GM23338 (cell line): ENCODE measurements at regions not wholly inside any gene's neighbourhood (a gene's known extent, or its start where the extent isn't known, plus 50 kb on each side); places are given as distances from the start of the nearest gene placed in this dataset.

Experiments used
- CREB1 ChIP-seq: fragments of 250-450 bp; sonication (Bioruptor Pico); IDR thresholded peaks from 2 replicates; pipeline ENCODE4 v1.5.0; 2020; ENCODE audit warnings: low read depth, mild to moderate bottlenecking, moderate library complexity
- EZH2 ChIP-seq: fragments of 200-600 bp; sonication (generic); IDR thresholded peaks from one replicate; pipeline ENCODE4 v1.8.0; 2017; ENCODE audit warnings: antibody characterized with exemption, mild to moderate bottlenecking, low read depth; ENCODE audit not compliant: unreplicated experiment
- EZH2phosphoT487 ChIP-seq: fragments of 200-600 bp; sonication (generic); IDR thresholded peaks from one replicate; pipeline ENCODE4 v1.8.1; 2018; ENCODE audit warnings: antibody characterized with exemption; ENCODE audit not compliant: unreplicated experiment
- JUNB ChIP-seq: IDR thresholded peaks from one replicate; pipeline ENCODE4 v1.6.1; 2016; ENCODE audit warnings: antibody characterized with exemption; ENCODE audit not compliant: unreplicated experiment
- POLR2AphosphoS5 ChIP-seq: IDR thresholded peaks from 2 replicates; pipeline ENCODE4 v1.6.1; 2016; ENCODE audit warnings: antibody characterized with exemption, low read depth
- REST ChIP-seq: IDR thresholded peaks from one replicate; pipeline ENCODE4 v1.6.1; 2018; ENCODE audit warnings: antibody characterized with exemption; ENCODE audit not compliant: unreplicated experiment
- STAT1 ChIP-seq: IDR thresholded peaks from one replicate; pipeline ENCODE4 v1.6.1; 2016; ENCODE audit warnings: antibody characterized with exemption; ENCODE audit not compliant: unreplicated experiment
- ZNF331 ChIP-seq: fragments of 250-450 bp; sonication (Bioruptor Pico); IDR thresholded peaks from 2 replicates; pipeline ENCODE4 v1.5.0; 2020; ENCODE audit warnings: low read depth, mild to moderate bottlenecking, moderate library complexity
- TF ChIP-seq, protein P1 (sequence below), 2 experiments: fragments of 200-600 bp in 1 of 2; sonication (generic) in 1 of 2; conservative IDR thresholded peaks; 2 replicates each; pipeline versions ENCODE4 v1.5.1 to v1.6.1; 2016 to 2017; ENCODE audit warnings: antibody characterized with exemption in 2 of 2, low read depth in 2 of 2, mild to moderate bottlenecking in 2 of 2, moderate library complexity in 1 of 2
- TF ChIP-seq, protein P2 (sequence below): IDR thresholded peaks from 2 replicates; pipeline ENCODE4 v1.6.1; 2016; ENCODE audit warnings: antibody characterized with exemption

DNA sequence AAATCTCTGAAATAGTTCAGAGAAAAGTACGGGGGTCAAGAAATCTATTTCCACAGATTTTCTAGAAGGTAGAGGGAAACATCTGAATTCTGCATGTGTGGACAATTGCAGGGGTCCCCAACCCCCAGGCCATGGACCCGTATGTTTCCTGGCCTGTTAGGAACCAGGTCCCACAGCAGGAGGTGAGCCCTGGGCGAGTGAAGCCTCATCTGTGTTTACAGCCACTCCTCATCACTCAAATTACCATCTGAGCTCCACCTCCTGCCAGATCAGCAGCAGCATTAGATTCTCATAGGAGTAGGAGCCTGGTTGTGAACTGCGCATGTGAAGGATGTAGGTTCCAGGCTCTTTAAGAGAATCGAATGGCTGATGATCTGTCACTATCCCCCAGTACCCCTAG is 200.5 kb upstream of the EDIL3 start:
- TF ChIP-seq, protein P1, sequence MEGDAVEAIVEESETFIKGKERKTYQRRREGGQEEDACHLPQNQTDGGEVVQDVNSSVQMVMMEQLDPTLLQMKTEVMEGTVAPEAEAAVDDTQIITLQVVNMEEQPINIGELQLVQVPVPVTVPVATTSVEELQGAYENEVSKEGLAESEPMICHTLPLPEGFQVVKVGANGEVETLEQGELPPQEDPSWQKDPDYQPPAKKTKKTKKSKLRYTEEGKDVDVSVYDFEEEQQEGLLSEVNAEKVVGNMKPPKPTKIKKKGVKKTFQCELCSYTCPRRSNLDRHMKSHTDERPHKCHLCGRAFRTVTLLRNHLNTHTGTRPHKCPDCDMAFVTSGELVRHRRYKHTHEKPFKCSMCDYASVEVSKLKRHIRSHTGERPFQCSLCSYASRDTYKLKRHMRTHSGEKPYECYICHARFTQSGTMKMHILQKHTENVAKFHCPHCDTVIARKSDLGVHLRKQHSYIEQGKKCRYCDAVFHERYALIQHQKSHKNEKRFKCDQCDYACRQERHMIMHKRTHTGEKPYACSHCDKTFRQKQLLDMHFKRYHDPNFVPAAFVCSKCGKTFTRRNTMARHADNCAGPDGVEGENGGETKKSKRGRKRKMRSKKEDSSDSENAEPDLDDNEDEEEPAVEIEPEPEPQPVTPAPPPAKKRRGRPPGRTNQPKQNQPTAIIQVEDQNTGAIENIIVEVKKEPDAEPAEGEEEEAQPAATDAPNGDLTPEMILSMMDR (conservative IDR thresholded peaks at IDR 0.05; ENCODE audit: low read depth in 2 of 2) = no peak
- TF ChIP-seq POLR2AphosphoS5 (no peak), EZH2phosphoT487 (no peak), REST (no peak), EZH2 (no peak), CREB1 (CRISPR knock-in tag) (no peak), JUNB (no peak), STAT1 (no peak), ZNF331 (CRISPR knock-in tag) (no peak)
- TF ChIP-seq, protein P2, sequence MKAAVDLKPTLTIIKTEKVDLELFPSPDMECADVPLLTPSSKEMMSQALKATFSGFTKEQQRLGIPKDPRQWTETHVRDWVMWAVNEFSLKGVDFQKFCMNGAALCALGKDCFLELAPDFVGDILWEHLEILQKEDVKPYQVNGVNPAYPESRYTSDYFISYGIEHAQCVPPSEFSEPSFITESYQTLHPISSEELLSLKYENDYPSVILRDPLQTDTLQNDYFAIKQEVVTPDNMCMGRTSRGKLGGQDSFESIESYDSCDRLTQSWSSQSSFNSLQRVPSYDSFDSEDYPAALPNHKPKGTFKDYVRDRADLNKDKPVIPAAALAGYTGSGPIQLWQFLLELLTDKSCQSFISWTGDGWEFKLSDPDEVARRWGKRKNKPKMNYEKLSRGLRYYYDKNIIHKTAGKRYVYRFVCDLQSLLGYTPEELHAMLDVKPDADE = no peak
